ENCODE measurements at regions not wholly inside any gene's neighbourhood (a gene's known extent, or its start where the extent isn't known, plus 50 kb on each side); places are given as distances from the start of the nearest gene placed in this dataset.

DNA sequence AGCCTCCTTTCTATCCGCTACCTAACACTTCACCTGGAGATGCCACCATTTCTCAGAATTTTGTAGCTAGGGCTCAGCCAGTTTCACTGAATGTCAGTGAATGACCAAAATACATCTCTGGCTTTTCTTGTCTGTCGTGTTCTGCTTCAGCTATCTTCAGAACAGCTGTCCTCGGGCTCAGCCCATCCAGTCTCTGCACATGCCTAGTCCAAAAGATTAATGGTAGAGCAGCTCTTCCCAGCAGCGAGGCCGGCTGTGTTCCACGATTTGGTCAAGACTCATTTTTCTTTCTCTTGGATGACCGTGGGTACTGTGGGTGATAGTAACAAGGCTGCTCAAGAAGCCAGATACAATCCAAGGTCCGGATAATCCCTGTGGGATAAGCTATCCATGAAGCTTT is 342.8 kb downstream of the GABRG2 start:
- TF ChIP-seq, protein P1, sequence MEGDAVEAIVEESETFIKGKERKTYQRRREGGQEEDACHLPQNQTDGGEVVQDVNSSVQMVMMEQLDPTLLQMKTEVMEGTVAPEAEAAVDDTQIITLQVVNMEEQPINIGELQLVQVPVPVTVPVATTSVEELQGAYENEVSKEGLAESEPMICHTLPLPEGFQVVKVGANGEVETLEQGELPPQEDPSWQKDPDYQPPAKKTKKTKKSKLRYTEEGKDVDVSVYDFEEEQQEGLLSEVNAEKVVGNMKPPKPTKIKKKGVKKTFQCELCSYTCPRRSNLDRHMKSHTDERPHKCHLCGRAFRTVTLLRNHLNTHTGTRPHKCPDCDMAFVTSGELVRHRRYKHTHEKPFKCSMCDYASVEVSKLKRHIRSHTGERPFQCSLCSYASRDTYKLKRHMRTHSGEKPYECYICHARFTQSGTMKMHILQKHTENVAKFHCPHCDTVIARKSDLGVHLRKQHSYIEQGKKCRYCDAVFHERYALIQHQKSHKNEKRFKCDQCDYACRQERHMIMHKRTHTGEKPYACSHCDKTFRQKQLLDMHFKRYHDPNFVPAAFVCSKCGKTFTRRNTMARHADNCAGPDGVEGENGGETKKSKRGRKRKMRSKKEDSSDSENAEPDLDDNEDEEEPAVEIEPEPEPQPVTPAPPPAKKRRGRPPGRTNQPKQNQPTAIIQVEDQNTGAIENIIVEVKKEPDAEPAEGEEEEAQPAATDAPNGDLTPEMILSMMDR (IDR thresholded peaks at IDR 0.05; ENCODE audit: extremely low read depth, missing control alignments) = no peak
- DNase-seq (ENCODE audit: low spot score) = no peak

DNA sequence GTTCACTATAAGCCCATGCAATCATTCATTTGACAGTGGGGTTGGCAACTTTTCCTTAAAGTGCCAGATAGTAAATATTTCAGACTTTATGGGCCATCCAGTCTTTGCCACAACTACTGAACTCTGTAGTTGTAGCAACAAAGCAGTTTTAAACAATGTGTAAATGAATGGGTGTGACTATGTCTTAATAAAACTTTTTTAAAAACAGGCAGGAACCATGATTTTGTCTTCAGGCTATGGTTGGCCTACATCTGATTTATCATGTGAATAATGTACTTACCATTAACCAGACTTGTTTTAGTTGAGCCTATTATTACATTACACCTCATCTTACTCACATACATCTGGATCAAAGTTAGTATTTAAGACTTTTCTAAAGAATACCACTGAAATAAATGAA is 361.6 kb downstream of the GABRG2 start:
- TF ChIP-seq, protein P1 (IDR thresholded peaks at IDR 0.05; ENCODE audit: extremely low read depth, missing control alignments) = no peak
- no peak for DNase-seq (ENCODE audit: low spot score)

DNA sequence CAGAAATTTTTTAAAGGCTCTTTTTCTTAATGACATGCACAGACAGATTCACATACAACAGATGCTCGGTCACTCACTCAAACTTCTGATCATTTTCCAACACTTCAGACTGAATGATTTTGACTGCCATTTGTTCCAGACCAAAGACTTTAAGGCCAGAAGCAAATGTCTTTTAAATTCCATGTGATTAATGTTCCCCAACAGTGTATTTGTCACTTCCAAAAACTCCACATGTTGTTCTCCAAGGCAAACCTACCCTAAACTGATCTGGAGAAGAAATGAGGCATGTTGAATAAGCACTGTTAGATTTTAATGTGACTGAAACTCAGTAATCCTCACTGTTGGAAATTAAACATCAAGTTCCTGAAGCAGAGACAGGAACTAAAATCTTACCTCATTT is 366.7 kb downstream of the GABRG2 start:
- TF ChIP-seq, protein P1 (IDR thresholded peaks at IDR 0.05; ENCODE audit: extremely low read depth, missing control alignments) = no peak
- no peak for DNase-seq (ENCODE audit: low spot score)

DNA sequence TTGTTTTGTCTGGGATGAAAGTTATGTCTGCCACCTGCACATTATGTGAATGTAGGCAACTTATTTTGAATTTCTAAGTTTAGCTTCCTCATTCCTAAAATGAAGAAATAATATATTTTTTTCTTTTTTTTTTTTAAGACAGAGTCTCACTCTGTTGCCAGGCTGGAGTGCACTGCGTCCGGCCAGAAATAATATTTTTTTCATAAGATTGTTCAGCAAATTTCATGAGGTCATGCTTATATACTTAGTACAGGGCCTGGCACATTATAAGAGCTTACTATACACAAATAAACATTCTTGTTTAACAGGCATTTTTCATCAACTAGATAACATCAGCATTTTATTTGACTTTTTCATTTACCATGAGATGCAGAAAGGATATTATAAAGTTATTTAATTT is 368.5 kb downstream of the GABRG2 start:
- DNase-seq (ENCODE audit: low spot score) = no peak
- TF ChIP-seq, protein P1 (IDR thresholded peaks at IDR 0.05; ENCODE audit: extremely low read depth, missing control alignments) = no peak

DNA sequence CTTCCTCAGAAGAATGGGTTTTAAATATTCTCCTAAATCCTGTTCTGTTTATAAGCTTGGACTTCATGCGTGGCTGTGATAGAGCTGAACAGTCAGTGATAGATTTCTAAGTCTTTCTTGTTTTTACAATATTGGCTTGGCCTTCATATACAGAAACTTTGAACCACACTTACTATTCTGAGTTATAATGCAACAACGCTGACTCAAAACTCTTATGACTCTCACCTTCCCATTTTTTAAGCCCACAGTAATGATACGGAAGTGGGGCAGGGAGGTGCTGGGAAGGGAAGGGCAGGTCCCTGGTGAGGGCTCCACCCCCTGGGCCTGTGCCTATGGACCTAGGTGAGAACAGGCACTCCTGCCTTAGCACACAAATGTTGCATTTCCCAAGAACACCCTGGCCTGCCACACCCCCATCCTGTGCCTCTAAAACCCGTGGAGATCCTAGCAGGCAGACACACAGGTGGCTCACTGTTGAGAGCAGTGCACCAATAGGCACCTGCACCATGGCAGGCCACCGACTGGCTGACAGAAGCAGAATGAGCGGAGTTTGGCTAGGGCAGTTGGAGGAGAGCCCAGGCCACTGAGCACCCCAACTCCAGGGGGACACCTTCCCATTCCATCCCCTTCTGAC is 376.7 kb downstream of the GABRG2 start:
- TF ChIP-seq, protein P1 (IDR thresholded peaks at IDR 0.05; ENCODE audit: extremely low read depth, missing control alignments) = no peak
- no peak for DNase-seq (ENCODE audit: low spot score)

DNA sequence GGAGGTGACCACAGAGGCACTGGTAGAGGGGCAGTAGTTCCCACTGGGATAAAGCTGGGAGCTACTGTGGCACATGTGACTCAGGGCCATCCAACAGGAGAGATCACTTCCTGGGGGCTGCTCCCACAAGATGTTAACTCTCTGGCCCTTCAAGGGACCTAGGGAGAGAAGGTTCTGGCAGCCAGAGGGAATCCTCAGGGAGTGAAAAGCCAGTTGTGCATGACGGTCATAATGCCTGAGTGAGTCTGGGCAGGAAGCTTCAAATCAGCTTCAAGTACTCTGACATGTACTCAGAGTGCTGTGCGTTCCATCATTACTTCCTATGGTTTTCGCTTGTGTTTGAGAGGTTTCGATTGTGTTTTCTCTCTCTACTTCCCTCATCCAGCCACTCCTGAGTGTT is 388.5 kb downstream of the GABRG2 start:
- DNase-seq (ENCODE audit: low spot score) = no peak
- TF ChIP-seq, protein P1 (IDR thresholded peaks at IDR 0.05; ENCODE audit: extremely low read depth, missing control alignments) = no peak

DNA sequence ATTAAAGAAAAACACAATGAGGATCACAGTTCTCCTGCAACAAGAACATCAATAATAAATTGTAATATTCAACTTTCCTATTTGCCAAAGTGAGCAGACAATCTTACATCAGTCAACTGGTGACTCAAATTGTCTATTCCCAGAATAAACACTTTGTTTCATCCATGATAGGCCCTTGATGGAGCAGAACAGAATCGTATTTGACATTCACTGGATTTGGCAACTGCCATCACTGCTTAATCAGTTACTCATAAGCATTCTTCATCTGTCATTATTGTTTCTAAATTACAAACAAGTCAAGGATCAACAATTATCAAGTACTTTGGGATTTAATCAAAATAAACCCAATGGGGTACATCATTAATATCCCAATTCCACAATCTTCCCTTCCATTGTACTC is 398.4 kb downstream of the GABRG2 start:
- DNase-seq (ENCODE audit: low spot score) = no peak
- TF ChIP-seq, protein P1 (IDR thresholded peaks at IDR 0.05; ENCODE audit: extremely low read depth, missing control alignments) = no peak
